G401 (cell line): ENCODE measurements at regions not wholly inside any gene's neighbourhood (a gene's known extent, or its start where the extent isn't known, plus 50 kb on each side); places are given as distances from the start of the nearest gene placed in this dataset.

ENCODE experiments used
- DNase-seq: peaks from one replicate; pipeline ENCODE4 v3.0.0-alpha.2; 2015; ENCODE audit warnings: low spot score
- in situ Hi-C: cut with HindIII; loops from 2 replicates; pipeline ENCODE4 v1.10.0; 2016; ENCODE audit warnings: low sequenced_read_pairs, mixed read lengths

GRCh38 chr2:120973196-120973595 lies 237.5 kb downstream of the GLI2 start:
- DNase-seq = no peak
- in situ Hi-C loops = no loop called here

- DNase-seq = no peak
- in situ Hi-C loops = no loop called here
Observed at GRCh38 chr2:120974950-120975349, 239.3 kb downstream of the GLI2 start.

- in situ Hi-C loops = no loop called here
- no peak for DNase-seq
Observed at GRCh38 chr2:120976501-120977307, 241.0 kb downstream of the GLI2 start.

- in situ Hi-C loops = no loop called here
- no peak for DNase-seq
Observed at GRCh38 chr2:120977582-120978358, 242.1 kb downstream of the GLI2 start.

GRCh38 chr2:120978359-120979050 lies 242.8 kb downstream of the GLI2 start:
- DNase-seq = no peak
- in situ Hi-C loops = no loop called here

- in situ Hi-C loops = no loop called here
- no peak for DNase-seq
Observed at GRCh38 chr2:120979398-120979797, 243.7 kb downstream of the GLI2 start.

GRCh38 chr2:120979921-120980320 lies 244.3 kb downstream of the GLI2 start:
- in situ Hi-C loops = no loop called here
- DNase-seq = no peak

GRCh38 chr2:120981443-120981842 lies 245.8 kb downstream of the GLI2 start:
- in situ Hi-C loops = no loop called here
- no peak for DNase-seq

- no peak for DNase-seq
- in situ Hi-C loops = no loop called here
Observed at GRCh38 chr2:120982598-120982997, 246.9 kb downstream of the GLI2 start.

- in situ Hi-C loops = no loop called here
- no peak for DNase-seq
Observed at GRCh38 chr2:120983344-120983743, 247.7 kb downstream of the GLI2 start.

GRCh38 chr2:120984046-120984445 lies 248.4 kb downstream of the GLI2 start:
- no peak for DNase-seq

GRCh38 chr2:120984452-120985173 lies 248.9 kb downstream of the GLI2 start:
- in situ Hi-C loops = no loop called here
- no peak for DNase-seq

More at GRCh38 chr2:120984046-120984445, 248.4 kb downstream of the GLI2 start:
- in situ Hi-C loops = no loop called here

GRCh38 chr2:120985174-120985996 lies 249.7 kb downstream of the GLI2 start:
- in situ Hi-C loops = no loop called here
- DNase-seq = no peak

GRCh38 chr2:120985997-120986651 lies 250.5 kb downstream of the GLI2 start:
- in situ Hi-C loops = no loop called here

GRCh38 chr2:120986898-120987650 lies 251.4 kb downstream of the GLI2 start:
- in situ Hi-C loops = no loop called here
- DNase-seq = no peak

More at GRCh38 chr2:120985997-120986651, 250.5 kb downstream of the GLI2 start:
- DNase-seq = no peak

- in situ Hi-C loops = no loop called here
Observed at GRCh38 chr2:120988051-120988699, 252.5 kb downstream of the GLI2 start.

More at GRCh38 chr2:120988051-120988699, 252.5 kb downstream of the GLI2 start:
- no peak for DNase-seq
